ENCODE measurements at regions not wholly inside any gene's neighbourhood (a gene's known extent, or its start where the extent isn't known, plus 50 kb on each side); places are given as distances from the start of the nearest gene placed in this dataset.

DNA sequence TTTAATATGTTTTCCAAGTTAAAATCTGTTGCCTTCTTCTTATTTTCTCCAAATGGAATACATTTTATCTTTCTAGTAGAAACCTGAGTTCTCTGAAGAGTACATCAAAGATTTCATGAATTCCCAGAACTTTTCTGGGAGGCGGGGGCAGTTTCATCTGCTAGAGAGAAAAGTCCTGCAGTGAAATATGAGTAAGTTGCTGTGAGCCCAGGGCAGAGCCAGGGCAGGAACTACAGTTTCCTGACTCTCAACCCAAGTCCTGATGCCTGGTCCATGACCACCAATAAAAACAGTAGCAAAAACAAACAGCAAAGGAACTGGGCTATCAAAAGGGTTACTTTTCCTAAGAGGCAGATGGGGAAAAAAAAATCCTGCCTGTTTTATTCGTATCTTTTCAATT, 239.4 kb upstream of the CTSO start:
- TF ChIP-seq, protein P1, sequence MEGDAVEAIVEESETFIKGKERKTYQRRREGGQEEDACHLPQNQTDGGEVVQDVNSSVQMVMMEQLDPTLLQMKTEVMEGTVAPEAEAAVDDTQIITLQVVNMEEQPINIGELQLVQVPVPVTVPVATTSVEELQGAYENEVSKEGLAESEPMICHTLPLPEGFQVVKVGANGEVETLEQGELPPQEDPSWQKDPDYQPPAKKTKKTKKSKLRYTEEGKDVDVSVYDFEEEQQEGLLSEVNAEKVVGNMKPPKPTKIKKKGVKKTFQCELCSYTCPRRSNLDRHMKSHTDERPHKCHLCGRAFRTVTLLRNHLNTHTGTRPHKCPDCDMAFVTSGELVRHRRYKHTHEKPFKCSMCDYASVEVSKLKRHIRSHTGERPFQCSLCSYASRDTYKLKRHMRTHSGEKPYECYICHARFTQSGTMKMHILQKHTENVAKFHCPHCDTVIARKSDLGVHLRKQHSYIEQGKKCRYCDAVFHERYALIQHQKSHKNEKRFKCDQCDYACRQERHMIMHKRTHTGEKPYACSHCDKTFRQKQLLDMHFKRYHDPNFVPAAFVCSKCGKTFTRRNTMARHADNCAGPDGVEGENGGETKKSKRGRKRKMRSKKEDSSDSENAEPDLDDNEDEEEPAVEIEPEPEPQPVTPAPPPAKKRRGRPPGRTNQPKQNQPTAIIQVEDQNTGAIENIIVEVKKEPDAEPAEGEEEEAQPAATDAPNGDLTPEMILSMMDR (IDR thresholded peaks at IDR 0.05 in 4 of 5, conservative IDR thresholded peaks at IDR 0.05 in 1 of 5): no peak
- no peak for TF ChIP-seq POLR2A (IDR thresholded peaks at IDR 0.05)

All from gastrocnemius medialis (tissue), 4 donors.